Activated T-cell treated with anti-CD3 and anti-CD28 coated beads, Interleukin-2, amount 50 U/mL, for 24 hours (primary cell): ENCODE measurements at regions not wholly inside any gene's neighbourhood (a gene's known extent, or its start where the extent isn't known, plus 50 kb on each side); places are given as distances from the start of the nearest gene placed in this dataset.

Experiments
- DNase-seq: peaks from one replicate; pipeline ENCODE4 v3.0.0-alpha.2; 2020
- H3K27ac Mint-ChIP-seq: 2 replicates; pipeline ENCODE4 v1.8.0; 2020; ENCODE audit warnings: mild to moderate bottlenecking, mixed read lengths
- H3K27me3 Mint-ChIP-seq: 2 replicates; pipeline ENCODE4 v1.8.0; 2020; ENCODE audit warnings: mixed read lengths
- H3K36me3 Mint-ChIP-seq: 2 replicates; pipeline ENCODE4 v1.8.0; 2020; ENCODE audit warnings: low read depth, mixed read lengths
- H3K4me1 Mint-ChIP-seq: 2 replicates; pipeline ENCODE4 v1.8.0; 2020; ENCODE audit warnings: low read depth, mixed read lengths
- H3K4me3 Mint-ChIP-seq: 2 replicates; pipeline ENCODE4 v1.8.0; 2020; ENCODE audit warnings: mild to moderate bottlenecking, moderate library complexity, mixed read lengths
- H3K9me3 Mint-ChIP-seq: 2 replicates; pipeline ENCODE4 v1.8.0; 2020; ENCODE audit warnings: mixed read lengths

DNA sequence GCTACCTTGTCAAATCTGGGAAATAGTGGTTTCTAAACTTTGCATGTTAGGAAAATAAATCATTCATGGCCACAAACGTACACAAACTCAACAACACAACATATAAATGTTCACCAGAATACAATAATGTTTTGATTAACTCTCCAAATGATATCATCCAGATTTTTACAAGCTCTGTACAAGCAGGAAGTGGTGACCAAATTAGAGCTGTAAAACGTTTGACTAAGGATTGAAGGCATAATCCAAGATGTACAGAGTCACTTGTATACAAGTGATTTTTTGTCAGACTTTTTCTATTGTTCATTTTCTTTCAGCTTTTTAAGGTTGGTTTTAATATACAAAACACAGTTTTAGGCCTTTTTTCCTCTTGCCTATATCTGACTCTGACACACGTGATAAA lies 748.4 kb upstream of the GRM7 start:
- no peaks in the 10 kb centered on the region for H3K27me3 Mint-ChIP-seq
- no peaks in the 10 kb centered on the region for H3K9me3 Mint-ChIP-seq
- H3K4me1 Mint-ChIP-seq: no peaks in the 10 kb centered on the region
- no peak for DNase-seq
- no peak overlapping the region for H3K4me3 Mint-ChIP-seq
- no peaks in the 10 kb centered on the region for H3K36me3 Mint-ChIP-seq
- no peak overlapping the region for H3K27ac Mint-ChIP-seq

DNA sequence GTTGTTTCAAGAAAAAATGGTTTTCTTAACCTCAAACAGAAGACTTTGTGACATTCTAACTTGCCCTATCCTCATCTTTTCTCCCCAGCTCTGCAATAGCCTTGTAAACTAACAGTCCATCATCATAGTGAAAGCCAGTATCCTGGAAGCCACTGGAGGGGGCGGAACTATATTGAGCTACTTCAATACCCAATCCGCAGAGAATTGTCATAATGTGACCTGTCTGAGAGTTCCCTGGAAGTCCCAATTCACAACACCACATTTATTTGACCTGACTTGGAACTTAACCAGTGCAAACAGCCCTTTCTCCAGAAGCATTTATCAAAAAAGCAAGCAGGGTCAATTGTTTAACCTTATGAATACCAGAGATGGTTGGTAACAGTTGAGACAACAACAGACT lies 747.6 kb upstream of the GRM7 start:
- H3K27ac Mint-ChIP-seq: no peak overlapping the region
- no peaks in the 10 kb centered on the region for H3K9me3 Mint-ChIP-seq
- H3K27me3 Mint-ChIP-seq: no peaks in the 10 kb centered on the region

DNA sequence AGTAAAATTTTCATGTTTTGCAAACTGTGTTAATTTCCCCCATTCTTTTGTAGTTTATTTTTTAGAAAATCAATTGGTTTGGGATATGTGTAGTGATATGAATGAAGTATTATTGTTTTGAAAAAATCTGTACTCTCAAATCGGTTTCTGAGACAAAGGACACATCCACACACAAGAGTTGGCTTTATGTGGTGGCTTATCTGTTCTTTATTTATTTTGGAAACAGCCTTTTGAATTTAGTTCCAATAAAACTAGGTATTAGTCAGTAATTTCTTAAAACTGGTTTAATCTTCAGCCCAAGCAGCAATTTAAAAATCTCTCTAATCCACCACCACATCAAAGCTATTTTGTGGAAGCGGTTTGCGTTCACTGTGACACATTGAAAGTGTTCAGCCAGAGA lies 741.5 kb upstream of the GRM7 start:
- H3K9me3 Mint-ChIP-seq: peaks cover 3% of the 10 kb centered on the region
- no peak overlapping the region for H3K27ac Mint-ChIP-seq
- H3K27me3 Mint-ChIP-seq: no peaks in the 10 kb centered on the region
- H3K36me3 Mint-ChIP-seq: no peaks in the 10 kb centered on the region
- no peaks in the 10 kb centered on the region for H3K4me1 Mint-ChIP-seq
- no peak overlapping the region for H3K4me3 Mint-ChIP-seq
- DNase-seq: no peak

More for the DNA sequence above, 747.6 kb upstream of the GRM7 start:
- Mint-ChIP-seq H3K36me3 (no peaks in the 10 kb centered on the region), H3K4me3 (no peak overlapping the region), H3K4me1 (no peaks in the 10 kb centered on the region)
- DNase-seq: no peak

DNA sequence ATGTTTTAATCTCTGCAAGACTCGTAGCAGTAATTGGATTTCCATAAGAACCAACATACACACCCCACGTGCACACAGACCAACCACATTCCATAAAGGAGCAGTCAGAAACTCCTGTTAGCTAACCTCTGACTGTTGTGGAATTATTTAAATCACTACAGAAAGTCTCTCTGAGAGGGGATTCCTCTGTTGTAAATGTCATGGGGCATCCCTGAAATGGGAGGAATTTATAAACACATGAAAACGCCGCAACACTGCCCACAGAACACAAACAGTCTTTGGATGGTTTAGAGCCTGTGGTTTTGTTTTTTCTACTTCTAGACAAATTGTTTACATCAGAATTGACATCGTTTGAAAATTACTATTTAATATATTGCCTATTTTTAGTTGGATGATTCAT lies 740.1 kb upstream of the GRM7 start:
- Mint-ChIP-seq H3K27me3 (no peaks in the 10 kb centered on the region), H3K4me1 (no peaks in the 10 kb centered on the region), H3K27ac (no peak overlapping the region), H3K36me3 (no peaks in the 10 kb centered on the region), H3K9me3 (peaks cover 3% of the 10 kb centered on the region), H3K4me3 (no peak overlapping the region)
- DNase-seq: no peak

DNA sequence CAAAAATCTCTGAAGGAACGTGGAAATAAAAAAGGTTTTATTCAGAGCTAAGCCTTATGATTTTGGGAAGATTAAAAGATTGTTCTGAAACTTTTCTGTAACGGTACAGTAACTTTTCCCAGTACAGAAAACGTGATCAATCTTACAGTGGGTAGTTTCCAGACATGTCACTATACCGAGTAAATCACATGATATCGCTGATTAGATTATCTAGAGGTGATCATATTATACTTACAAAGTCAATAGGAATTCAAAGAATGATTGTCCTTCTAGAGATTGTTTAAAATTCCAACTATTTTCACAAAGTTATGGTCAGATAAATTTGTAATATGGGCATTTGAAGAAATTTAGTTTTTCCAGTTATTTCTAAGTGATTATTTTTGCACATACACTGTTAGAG lies 736.0 kb upstream of the GRM7 start:
- Mint-ChIP-seq H3K36me3 (no peaks in the 10 kb centered on the region), H3K4me1 (no peaks in the 10 kb centered on the region), H3K9me3 (peaks cover 7% of the 10 kb centered on the region), H3K27ac (no peak overlapping the region), H3K4me3 (no peak overlapping the region), H3K27me3 (no peaks in the 10 kb centered on the region)
- DNase-seq: no peak

DNA sequence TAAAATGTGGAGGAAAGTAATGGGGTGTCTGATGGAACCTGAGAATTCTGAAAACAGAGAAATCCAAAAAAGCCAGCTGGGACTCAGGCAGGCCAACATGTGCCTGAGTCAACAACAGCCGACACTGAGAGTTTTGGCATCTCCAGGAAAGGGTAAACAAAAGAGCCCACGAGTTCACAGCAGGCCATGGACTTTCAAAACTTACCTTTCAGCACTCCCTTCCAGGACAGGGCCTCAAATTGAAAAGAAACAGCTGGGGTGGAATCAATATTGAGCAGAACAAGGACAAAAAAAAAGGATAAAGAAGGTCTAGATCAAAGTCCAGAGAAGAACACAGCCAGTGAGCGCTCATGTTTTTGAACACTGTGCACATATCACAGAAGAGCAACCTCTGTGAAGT lies 735.4 kb upstream of the GRM7 start:
- H3K4me1 Mint-ChIP-seq: no peaks in the 10 kb centered on the region
- H3K36me3 Mint-ChIP-seq: no peaks in the 10 kb centered on the region
- no peak overlapping the region for H3K4me3 Mint-ChIP-seq
- no peaks in the 10 kb centered on the region for H3K27me3 Mint-ChIP-seq
- H3K9me3 Mint-ChIP-seq: peaks cover 11% of the 10 kb centered on the region
- no peak for DNase-seq
- H3K27ac Mint-ChIP-seq: no peak overlapping the region

DNA sequence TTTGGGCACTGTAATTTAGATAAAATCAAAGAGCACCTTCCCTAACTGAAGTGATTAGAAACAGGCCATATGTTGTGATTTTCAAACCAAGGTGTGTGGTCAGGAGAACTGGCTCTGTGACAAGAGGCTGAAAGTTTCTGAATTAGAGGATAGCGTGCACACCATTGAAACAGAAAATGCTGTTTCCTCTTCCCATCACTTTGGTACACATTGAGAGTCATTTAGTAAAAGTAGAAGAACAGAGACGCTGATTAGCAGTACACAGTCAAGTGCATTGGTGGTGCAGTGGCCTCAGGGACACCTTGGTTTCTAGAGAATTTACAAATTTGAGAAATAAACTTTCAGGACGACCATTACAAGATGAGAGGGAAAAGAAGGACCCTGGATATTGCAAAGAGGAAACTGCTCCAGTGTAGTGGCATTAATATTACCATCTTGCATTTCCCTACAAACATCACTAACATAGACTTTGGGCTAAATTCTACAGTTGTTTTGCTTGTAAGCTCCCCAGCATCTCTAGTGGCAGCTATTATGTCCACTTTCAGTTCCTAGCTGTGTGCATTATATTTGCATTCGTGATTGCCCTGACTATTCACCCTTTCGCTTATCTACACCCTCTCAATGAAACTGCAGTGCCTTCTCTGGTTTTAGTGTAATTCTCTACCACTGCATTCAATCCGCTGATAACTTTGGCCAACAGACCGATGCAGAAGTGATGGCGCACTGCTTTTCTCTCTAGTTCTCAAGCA lies 728.1 kb upstream of the GRM7 start:
- Mint-ChIP-seq H3K27me3 (no peaks in the 10 kb centered on the region), H3K36me3 (no peaks in the 10 kb centered on the region), H3K27ac (no peak overlapping the region), H3K4me1 (no peaks in the 10 kb centered on the region), H3K9me3 (peaks cover 8% of the 10 kb centered on the region), H3K4me3 (no peak overlapping the region)
- no peak for DNase-seq

DNA sequence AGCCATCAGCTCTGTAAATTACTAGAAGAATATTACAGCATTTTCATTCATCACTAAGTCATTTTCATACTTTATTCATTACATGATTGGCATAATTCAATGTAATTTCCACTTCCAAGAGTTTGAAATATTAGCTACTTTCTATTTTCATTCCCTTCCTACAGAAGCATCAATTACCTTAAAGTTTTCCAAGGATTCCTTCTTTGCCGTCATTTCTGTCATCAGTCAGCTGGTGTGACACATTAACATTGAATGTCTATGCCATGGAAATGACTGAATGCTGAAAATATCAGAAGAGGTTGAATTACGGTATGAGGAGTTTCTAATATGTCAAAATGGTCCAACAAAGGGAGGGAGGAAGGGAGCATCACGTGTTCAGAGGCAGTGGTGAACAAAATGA lies 718.2 kb upstream of the GRM7 start:
- Mint-ChIP-seq H3K36me3 (no peaks in the 10 kb centered on the region), H3K9me3 (peaks cover 6% of the 10 kb centered on the region), H3K4me1 (no peaks in the 10 kb centered on the region), H3K27ac (no peak overlapping the region), H3K4me3 (no peak overlapping the region), H3K27me3 (no peaks in the 10 kb centered on the region)
- DNase-seq: no peak

DNA sequence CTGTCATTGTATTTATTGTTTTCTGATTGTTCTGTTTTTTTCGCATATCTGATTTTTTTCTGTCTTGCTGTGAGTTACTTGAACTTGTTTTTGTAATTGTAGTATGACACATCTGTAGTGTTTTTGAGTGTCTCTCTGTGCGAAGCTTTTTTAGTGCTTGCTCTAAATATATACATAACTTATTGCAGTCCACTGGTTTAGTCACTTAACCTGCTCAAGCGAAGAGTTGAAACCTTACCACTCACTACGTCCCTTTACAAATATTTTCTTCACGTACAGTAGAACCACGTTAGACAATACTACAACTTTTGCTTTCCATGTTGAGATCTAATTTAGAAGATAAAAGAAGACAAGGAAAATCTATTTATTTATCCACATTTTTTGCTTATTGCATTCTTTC lies 713.0 kb upstream of the GRM7 start:
- Mint-ChIP-seq H3K9me3 (peaks cover 10% of the 10 kb centered on the region), H3K27ac (no peak overlapping the region), H3K4me3 (no peak overlapping the region), H3K36me3 (no peaks in the 10 kb centered on the region), H3K4me1 (no peaks in the 10 kb centered on the region), H3K27me3 (no peaks in the 10 kb centered on the region)
- DNase-seq: no peak

DNA sequence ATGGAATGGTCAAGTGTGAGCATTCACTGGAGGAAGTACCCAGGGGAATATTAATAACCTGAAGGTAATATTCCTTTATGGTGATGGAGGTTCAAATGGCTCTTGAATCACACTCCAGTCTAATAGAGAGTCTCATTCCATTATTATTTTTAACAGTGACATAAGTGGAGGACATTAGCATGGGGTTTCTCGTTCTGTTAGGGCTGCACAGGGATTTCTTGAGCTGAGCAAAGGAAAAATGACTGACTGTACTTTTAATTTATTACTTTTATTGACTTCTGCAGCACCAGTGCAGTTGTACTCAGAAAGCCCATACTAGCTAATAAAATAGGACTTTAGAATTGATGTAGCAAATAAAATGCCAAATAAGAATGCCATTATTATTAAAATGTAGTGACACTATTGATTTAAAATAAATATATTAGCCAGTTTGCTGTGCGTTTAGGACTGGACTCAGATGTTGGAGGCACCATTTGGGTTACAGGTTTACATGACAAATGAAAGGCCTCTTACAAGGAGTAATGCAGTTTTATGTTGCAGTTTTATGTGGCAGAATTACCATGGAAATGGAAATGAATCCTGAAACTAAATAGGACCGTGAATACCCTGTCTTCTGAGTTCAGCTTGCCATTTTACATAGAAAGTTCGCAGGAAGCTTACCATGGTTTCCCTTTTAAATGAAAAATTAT lies 705.1 kb upstream of the GRM7 start:
- H3K4me3 Mint-ChIP-seq: no peak overlapping the region
- DNase-seq: no peak
- H3K27me3 Mint-ChIP-seq: no peaks in the 10 kb centered on the region
- no peaks in the 10 kb centered on the region for H3K4me1 Mint-ChIP-seq
- peaks cover 2% of the 10 kb centered on the region for H3K9me3 Mint-ChIP-seq
- H3K36me3 Mint-ChIP-seq: no peaks in the 10 kb centered on the region
- H3K27ac Mint-ChIP-seq: no peak overlapping the region

DNA sequence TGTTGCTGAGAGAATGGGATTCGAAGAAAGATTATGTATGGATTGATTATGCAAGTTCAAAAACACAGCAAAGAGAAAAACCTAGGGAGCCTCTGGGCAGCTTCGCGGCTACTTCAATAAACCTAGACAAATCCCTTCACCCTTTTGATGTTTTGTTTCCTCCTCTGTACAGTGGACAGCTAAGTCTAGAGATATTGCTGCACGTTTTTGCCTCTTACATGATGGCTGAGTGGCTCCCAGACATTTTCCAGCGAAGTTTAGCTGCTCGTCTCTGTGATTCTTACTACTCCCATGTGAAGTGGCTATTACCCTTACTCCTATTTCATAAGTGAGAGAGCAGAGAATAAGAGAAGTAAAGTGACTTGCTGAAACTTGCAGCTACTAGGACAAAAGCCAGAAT lies 695.0 kb upstream of the GRM7 start:
- H3K4me1 Mint-ChIP-seq: no peaks in the 10 kb centered on the region
- H3K27me3 Mint-ChIP-seq: no peaks in the 10 kb centered on the region
- no peak for DNase-seq
- peaks cover 3% of the 10 kb centered on the region for H3K9me3 Mint-ChIP-seq
- no peak overlapping the region for H3K4me3 Mint-ChIP-seq
- H3K36me3 Mint-ChIP-seq: no peaks in the 10 kb centered on the region
- H3K27ac Mint-ChIP-seq: no peak overlapping the region

DNA sequence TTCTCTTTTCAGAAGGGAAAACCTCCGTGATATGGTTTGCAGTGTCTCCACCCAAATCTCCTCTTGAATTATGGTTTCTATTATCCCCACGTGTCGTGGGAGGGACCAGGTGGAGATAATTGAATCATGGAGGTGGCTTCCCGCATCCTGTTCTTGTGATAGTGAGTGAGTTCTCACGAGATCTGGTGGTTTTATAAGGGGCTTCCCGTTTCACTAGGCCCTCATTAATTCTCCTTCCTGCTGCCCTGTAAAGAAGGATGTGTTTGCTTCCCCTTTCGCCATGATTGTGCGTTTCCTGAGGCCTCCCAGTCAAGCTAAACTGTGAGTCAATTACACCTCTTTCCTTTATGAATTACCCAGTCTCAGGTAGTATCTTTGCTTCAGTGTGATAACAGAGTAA lies 692.7 kb upstream of the GRM7 start:
- H3K9me3 Mint-ChIP-seq: peaks cover 3% of the 10 kb centered on the region
- no peak for DNase-seq
- no peaks in the 10 kb centered on the region for H3K4me1 Mint-ChIP-seq
- no peaks in the 10 kb centered on the region for H3K36me3 Mint-ChIP-seq
- H3K4me3 Mint-ChIP-seq: no peak overlapping the region
- H3K27me3 Mint-ChIP-seq: no peaks in the 10 kb centered on the region
- H3K27ac Mint-ChIP-seq: no peak overlapping the region

DNA sequence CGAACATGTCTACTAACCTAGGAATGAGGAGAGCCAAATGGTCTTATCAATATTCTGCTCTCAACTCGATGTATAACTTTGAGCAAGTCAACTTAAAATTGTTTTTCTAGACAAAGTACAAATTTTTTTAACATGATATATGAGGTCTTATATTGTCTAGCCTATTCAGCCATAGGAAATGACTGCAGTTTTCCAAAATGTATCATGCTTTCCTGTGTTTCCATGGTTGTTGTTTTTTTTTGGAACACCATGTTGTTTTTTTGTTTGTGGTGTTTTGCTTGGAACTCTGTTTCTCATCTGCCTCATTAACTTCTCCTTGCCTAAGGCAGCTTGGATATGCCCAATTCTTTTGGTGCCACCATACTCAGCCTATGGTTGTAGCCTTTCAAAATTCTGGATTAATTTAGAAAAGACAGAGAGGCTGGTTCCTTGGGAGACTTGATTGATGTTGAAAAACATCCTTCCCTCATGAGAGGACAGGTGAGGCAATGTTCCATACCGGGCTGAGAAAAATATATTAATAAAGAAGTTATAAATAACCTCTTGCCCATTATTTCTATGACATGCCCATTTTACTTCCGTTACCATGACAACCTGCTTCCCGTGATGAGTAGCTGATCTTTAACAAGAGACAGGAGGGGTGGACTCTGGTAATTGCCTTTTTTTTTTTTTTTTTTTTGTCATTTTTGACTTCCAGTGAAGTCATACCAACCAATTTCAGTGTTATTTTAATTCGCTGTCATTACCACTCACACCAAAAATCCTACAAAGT lies 687.9 kb upstream of the GRM7 start:
- Mint-ChIP-seq H3K36me3 (no peaks in the 10 kb centered on the region), H3K27me3 (no peaks in the 10 kb centered on the region), H3K9me3 (peaks cover 3% of the 10 kb centered on the region), H3K4me1 (no peaks in the 10 kb centered on the region), H3K4me3 (no peak overlapping the region), H3K27ac (no peak overlapping the region)
- no peak for DNase-seq

DNA sequence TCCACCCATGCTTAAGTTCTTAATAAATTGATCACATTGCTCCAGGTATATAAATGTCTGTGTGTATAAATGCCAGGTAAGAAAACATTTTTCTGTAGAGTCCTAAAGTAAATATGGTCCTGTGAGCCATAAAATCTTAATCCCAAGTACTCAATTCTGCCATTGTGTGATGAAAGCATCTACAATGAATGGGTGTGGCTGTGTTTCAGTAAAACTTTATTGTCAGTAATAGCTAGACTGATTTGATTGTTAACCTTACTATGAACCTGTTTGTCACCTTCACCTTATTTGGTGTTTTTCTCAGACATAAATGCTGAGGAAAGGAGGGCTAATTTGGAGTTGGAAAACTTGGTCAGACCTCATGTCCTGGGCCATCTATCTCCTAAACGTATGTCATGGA lies 683.5 kb upstream of the GRM7 start:
- DNase-seq: no peak
- H3K27me3 Mint-ChIP-seq: no peaks in the 10 kb centered on the region
- no peak overlapping the region for H3K4me3 Mint-ChIP-seq
- H3K9me3 Mint-ChIP-seq: peaks cover 5% of the 10 kb centered on the region
- no peaks in the 10 kb centered on the region for H3K36me3 Mint-ChIP-seq
- no peaks in the 10 kb centered on the region for H3K4me1 Mint-ChIP-seq
- no peak overlapping the region for H3K27ac Mint-ChIP-seq

DNA sequence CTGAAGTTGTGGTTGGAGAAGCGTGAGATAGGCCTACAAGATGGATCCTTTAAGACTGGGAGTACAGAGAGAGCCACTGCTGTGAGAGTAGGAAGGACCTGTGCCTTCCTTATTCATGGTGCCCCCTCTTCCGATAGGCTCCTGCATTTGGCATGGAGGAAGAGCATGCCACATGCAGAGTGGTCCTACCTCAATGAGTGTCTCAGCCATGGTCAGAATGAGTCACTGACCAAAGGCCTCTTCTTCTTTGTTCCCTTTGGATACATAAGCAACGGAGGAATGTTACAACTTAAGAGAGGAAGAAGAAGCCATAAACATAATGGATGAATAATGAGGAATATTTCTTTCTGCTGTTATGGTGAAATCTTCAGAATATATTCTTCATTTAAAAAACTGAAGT lies 681.2 kb upstream of the GRM7 start:
- H3K27ac Mint-ChIP-seq: no peak overlapping the region
- peaks cover 7% of the 10 kb centered on the region for H3K9me3 Mint-ChIP-seq
- H3K27me3 Mint-ChIP-seq: no peaks in the 10 kb centered on the region
- no peak for DNase-seq
- H3K4me3 Mint-ChIP-seq: no peak overlapping the region
- H3K36me3 Mint-ChIP-seq: no peaks in the 10 kb centered on the region
- H3K4me1 Mint-ChIP-seq: no peaks in the 10 kb centered on the region
